K562 (cell line): ENCODE measurements at regions not wholly inside any gene's neighbourhood (a gene's known extent, or its start where the extent isn't known, plus 50 kb on each side); places are given as distances from the start of the nearest gene placed in this dataset.

Source experiments
- ATAC-seq: fragments of 200-7000 bp; cut with Tn5 transposase; 3 replicates; pipeline ENCODE4 v1.9.1; 2020; ENCODE audit warnings: moderate library complexity
- BruUV-seq: library from RNA; stranded (reverse); fragments of 400-500 nt; replicated peaks from 2 replicates; lab custom pipeline; 2021; lab: Mats Ljungman, UMichigan
- CTCF ChIA-PET: fragments of 300-600 bp; formaldehyde crosslinking; extraction: SDS; loops from one replicate; lab custom pipeline; 2021; ENCODE audit warnings: low intra/inter-chr PET ratio; lab: Yijun Ruan, JAX
- POLR2A ChIA-PET: fragments of 300-600, 350-650 bp; sonication (Branson Sonifier 250); formaldehyde crosslinking; extraction: SDS; loops from one replicate; lab custom pipeline; 2021; ENCODE audit warnings: antibody characterized with exemption, inconsistent platforms; lab: Yijun Ruan, JAX
- DNase-seq, 4 experiments: peaks; one replicate each; pipeline versions ENCODE4 v3.0.0 to v3.0.0-alpha.2; 2011 to 2018; ENCODE audit warnings: low spot score in 3 of 4, mixed read lengths in 3 of 4; ENCODE audit errors: extremely low read depth in 1 of 4
- FAIRE-seq: peaks from 2 replicates; lab custom pipeline; 2011; peaks lifted over from hg19 to GRCh38; lab: Jason Lieb, UNC
- H2AFZ ChIP-seq: 2 replicates; pipeline ENCODE4 v1.6.0; 2011; ENCODE audit warnings: low read depth, low read length, control low read depth, inconsistent platforms
- H3K27ac ChIP-seq: fragments of 200-600 bp; 3 replicates; pipeline ENCODE4 v1.8.0; 2011; ENCODE audit warnings: low read depth, mild to moderate bottlenecking, control low read depth, inconsistent platforms, low read length, moderate library complexity, mixed read lengths; ENCODE audit errors: extremely low read depth
- H3K27me3 ChIP-seq, 2 experiments: fragments of 300-600 bp in 1 of 2; 2 replicates in 1 of 2; 3 replicates in 1 of 2; pipeline versions ENCODE4 v1.6.0 to v1.8.0; 2011; ENCODE audit warnings: inconsistent platforms in 2 of 2, low read length in 2 of 2, mild to moderate bottlenecking in 1 of 2, mixed read lengths in 1 of 2, moderate library complexity in 1 of 2; ENCODE audit not compliant: control insufficient read depth in 2 of 2, insufficient read depth in 2 of 2
- H3K36me3 ChIP-seq: fragments of 300-600 bp; 3 replicates; pipeline ENCODE4 v1.8.0; 2011; ENCODE audit warnings: mild to moderate bottlenecking, low read length, inconsistent platforms; ENCODE audit not compliant: control insufficient read depth, insufficient read depth
- H3K4me1 ChIP-seq, 2 experiments: fragments of 200-600 bp in 1 of 2; replicated peaks in 1 of 2; 2 replicates in 1 of 2; 3 replicates in 1 of 2; pipeline versions ENCODE4 v1.5.1 to v1.8.0; 2011; ENCODE audit warnings: inconsistent platforms in 2 of 2, low read length in 2 of 2, mild to moderate bottlenecking in 1 of 2, mixed read lengths in 1 of 2, moderate library complexity in 1 of 2; ENCODE audit not compliant: control insufficient read depth in 2 of 2, insufficient read depth in 2 of 2
- H3K4me2 ChIP-seq: 2 replicates; pipeline ENCODE4 v1.6.1; 2011; ENCODE audit warnings: low read length, control low read depth, inconsistent platforms, mixed read lengths; ENCODE audit not compliant: insufficient read depth
- H3K4me3 ChIP-seq: fragments of 200-600 bp; sonication (generic), shearing (Covaris generic); 2 replicates; pipeline ENCODE4 v1.5.1; 2016; ENCODE audit warnings: control low read depth, inconsistent platforms
- H3K79me2 ChIP-seq: fragments of 200-600 bp; 3 replicates; pipeline ENCODE4 v1.8.0; 2011; ENCODE audit warnings: low read length, inconsistent platforms; ENCODE audit not compliant: control insufficient read depth, insufficient read depth
- H3K9ac ChIP-seq, 2 experiments: 2 replicates each; pipeline versions ENCODE4 v1.6.0 to v1.6.1; 2011; ENCODE audit warnings: low read depth in 2 of 2, low read length in 2 of 2, control low read depth in 1 of 2, inconsistent platforms in 1 of 2, mild to moderate bottlenecking in 1 of 2, mixed read lengths in 1 of 2; ENCODE audit not compliant: insufficient read depth in 1 of 2
- H3K9me1 ChIP-seq: one replicate; pipeline ENCODE4 v1.6.0; 2011; ENCODE audit warnings: inconsistent platforms, mild to moderate bottlenecking, low read length, moderate library complexity; ENCODE audit not compliant: control insufficient read depth, insufficient read depth
- H3K9me3 ChIP-seq: replicated peaks from 2 replicates; pipeline ENCODE4 v1.5.1; 2011; ENCODE audit warnings: low read depth, low read length, inconsistent platforms; ENCODE audit not compliant: control insufficient read depth, insufficient read depth
- H4K20me1 ChIP-seq: replicated peaks from 2 replicates; pipeline ENCODE4 v1.6.1; 2011; ENCODE audit warnings: low read length, inconsistent platforms, mixed read lengths; ENCODE audit not compliant: control insufficient read depth, insufficient read depth
- ATF1 ChIP-seq, 2 experiments: fragments of 450-650 bp in 1 of 2; IDR thresholded peaks; 2 replicates each; pipeline ENCODE4 v1.6.1; 2016; ENCODE audit warnings: missing compliant biosample characterization in 1 of 2, missing genetic modification characterization in 1 of 2
- MTF1 ChIP-seq: fragments of 250-450 bp; sonication (Bioruptor Pico); IDR thresholded peaks from 2 replicates; pipeline ENCODE4 v1.9.0; 2021; ENCODE audit warnings: moderate library complexity, mild to moderate bottlenecking, inconsistent platforms, borderline replicate concordance
- NCOA2 ChIP-seq, 2 experiments: fragments of 450-650 bp; IDR thresholded peaks; 2 replicates each; pipeline ENCODE4 v1.6.1; 2018; ENCODE audit warnings: mild to moderate bottlenecking in 2 of 2, moderate library complexity in 1 of 2; ENCODE audit not compliant: partially characterized antibody in 2 of 2
- RBM34 ChIP-seq: fragments of 200-400 bp; formaldehyde crosslinking; IDR thresholded peaks from 2 replicates; pipeline ENCODE4 v1.6.1; 2018; ENCODE audit warnings: low read length, borderline replicate concordance; ENCODE audit not compliant: insufficient read depth
- RBM39 ChIP-seq: fragments of 200-400 bp; formaldehyde crosslinking; optimal IDR thresholded peaks from 2 replicates; pipeline ENCODE3; 2018; ENCODE audit warnings: low read depth, low read length
- SRSF9 ChIP-seq: fragments of 200-400 bp; formaldehyde crosslinking; IDR thresholded peaks from 2 replicates; pipeline ENCODE4 v1.6.1; 2017; ENCODE audit warnings: low read depth, low read length, borderline replicate concordance
- ZNF197 ChIP-seq: fragments of 200-800 bp; sonication (Bioruptor generic); IDR thresholded peaks from 2 replicates; pipeline ENCODE4 v1.6.1; 2016; ENCODE audit warnings: low read depth, missing genetic modification characterization, missing compliant biosample characterization
- WGBS: fragments of 100-300 bp; shearing (Covaris generic); methylation state at CpG from one replicate; pipeline ENCODE4 v1.1.6; 2016; ENCODE audit warnings: low coverage, mixed read lengths; ENCODE audit not compliant: insufficient coverage; ENCODE audit errors: missing lambda C conversion rate; 5-methylcytosine and 5-hydroxymethylcytosine counted together
- in situ Hi-C: fragments of 300-500 bp; cut with MboI; formaldehyde crosslinking; loops from 4 replicates; pipeline ENCODE4 v1.15.0; 2018; ENCODE audit warnings: inconsistent platforms, mixed read lengths
- intact Hi-C: fragments of 100-400 bp; cut with micrococcal nuclease; formaldehyde crosslinking; loops from 2 replicates; pipeline ENCODE4 v1.14.2; 2022
- TF ChIP-seq, protein P1 (sequence below): IDR thresholded peaks from 2 replicates; pipeline ENCODE4 v1.6.1; 2012; ENCODE audit warnings: low read depth, low read length, improper control_type of control experiment, borderline replicate concordance
- TF ChIP-seq, protein P2 (sequence below): sonication (generic); IDR thresholded peaks from 2 replicates; pipeline ENCODE4 v1.6.1; 2016
- TF ChIP-seq, protein P3 (sequence below): IDR thresholded peaks from 2 replicates; pipeline ENCODE4 v1.6.1; 2011; ENCODE audit warnings: borderline replicate concordance, low read depth, mild to moderate bottlenecking, moderate library complexity, low read length; ENCODE audit not compliant: insufficient read depth, poor library complexity, severe bottlenecking

DNA sequence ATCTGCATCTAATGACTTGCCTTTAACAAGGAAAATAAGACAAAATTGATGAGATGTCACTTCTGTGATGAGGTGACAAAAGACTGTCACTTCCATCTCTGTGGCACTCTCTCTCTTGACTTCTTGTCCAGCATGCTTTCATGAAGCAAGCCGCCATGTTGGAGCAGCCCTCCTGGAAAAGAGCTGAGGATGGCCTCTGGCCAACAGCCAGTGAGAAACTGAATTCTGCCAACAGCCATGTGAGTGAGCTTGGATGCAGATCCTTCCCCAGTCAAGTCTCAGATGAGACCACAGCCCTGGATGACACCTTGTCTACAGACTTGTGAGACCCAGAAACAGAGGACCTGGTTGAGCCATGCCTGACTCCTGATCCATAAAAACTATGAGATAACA, 412.6 kb upstream of the SHH start:
- DNase-seq (no peak), ATAC-seq (no peak), FAIRE-seq (no peak)
- Histone ChIP-seq H3K36me3 (no peaks in the 10 kb centered on the region), H3K4me1 (no peaks in the 10 kb centered on the region), H3K9me3 (no peaks in the 10 kb centered on the region), H2AFZ (no peak overlapping the region), H3K4me3 (no peak overlapping the region), H3K27ac (no peak overlapping the region), H3K27me3 (peaks cover 15 to 25% of the 10 kb centered on the region in 2 experiments), H3K79me2 (no peaks in the 10 kb centered on the region), H3K9me1 (no peaks in the 10 kb centered on the region), H3K4me2 (no peak overlapping the region), H3K9ac (no peak overlapping the region), H4K20me1 (0 out of 2 replicates have a peak, but pooled peaks cover 4% of the 10 kb centered on the region)
- TF ChIP-seq, protein P1, sequence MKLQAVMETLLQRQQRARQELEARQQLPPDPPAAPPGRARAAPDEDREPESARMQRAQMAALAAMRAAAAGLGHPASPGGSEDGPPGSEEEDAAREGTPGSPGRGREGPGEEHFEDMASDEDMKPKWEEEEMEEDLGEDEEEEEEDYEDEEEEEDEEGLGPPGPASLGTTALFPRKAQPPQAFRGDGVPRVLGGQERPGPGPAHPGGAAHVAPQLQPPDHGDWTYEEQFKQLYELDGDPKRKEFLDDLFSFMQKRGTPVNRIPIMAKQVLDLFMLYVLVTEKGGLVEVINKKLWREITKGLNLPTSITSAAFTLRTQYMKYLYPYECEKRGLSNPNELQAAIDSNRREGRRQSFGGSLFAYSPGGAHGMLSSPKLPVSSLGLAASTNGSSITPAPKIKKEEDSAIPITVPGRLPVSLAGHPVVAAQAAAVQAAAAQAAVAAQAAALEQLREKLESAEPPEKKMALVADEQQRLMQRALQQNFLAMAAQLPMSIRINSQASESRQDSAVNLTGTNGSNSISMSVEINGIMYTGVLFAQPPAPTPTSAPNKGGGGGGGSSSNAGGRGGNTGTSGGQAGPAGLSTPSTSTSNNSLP, result no peak
- TF ChIP-seq RBM34 (no peak), ATF1 (CRISPR knock-in tag; IDR thresholded peaks at IDR 0.05) (no peak), ATF1 (tag; IDR thresholded peaks at IDR 0.05) (no peak), MTF1 (CRISPR knock-in tag) (no peak), NCOA2 (IDR thresholded peaks at IDR 0.05; ENCODE audit: partially characterized antibody in 2 of 2) (no peak), ZNF197 (CRISPR knock-in tag) (no peak), SRSF9 (no peak), RBM39 (no peak)
- TF ChIP-seq, protein P2, sequence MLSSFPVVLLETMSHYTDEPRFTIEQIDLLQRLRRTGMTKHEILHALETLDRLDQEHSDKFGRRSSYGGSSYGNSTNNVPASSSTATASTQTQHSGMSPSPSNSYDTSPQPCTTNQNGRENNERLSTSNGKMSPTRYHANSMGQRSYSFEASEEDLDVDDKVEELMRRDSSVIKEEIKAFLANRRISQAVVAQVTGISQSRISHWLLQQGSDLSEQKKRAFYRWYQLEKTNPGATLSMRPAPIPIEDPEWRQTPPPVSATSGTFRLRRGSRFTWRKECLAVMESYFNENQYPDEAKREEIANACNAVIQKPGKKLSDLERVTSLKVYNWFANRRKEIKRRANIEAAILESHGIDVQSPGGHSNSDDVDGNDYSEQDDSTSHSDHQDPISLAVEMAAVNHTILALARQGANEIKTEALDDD, result no peak
- TF ChIP-seq, protein P3, sequence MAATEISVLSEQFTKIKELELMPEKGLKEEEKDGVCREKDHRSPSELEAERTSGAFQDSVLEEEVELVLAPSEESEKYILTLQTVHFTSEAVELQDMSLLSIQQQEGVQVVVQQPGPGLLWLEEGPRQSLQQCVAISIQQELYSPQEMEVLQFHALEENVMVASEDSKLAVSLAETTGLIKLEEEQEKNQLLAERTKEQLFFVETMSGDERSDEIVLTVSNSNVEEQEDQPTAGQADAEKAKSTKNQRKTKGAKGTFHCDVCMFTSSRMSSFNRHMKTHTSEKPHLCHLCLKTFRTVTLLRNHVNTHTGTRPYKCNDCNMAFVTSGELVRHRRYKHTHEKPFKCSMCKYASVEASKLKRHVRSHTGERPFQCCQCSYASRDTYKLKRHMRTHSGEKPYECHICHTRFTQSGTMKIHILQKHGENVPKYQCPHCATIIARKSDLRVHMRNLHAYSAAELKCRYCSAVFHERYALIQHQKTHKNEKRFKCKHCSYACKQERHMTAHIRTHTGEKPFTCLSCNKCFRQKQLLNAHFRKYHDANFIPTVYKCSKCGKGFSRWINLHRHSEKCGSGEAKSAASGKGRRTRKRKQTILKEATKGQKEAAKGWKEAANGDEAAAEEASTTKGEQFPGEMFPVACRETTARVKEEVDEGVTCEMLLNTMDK, result no peak
- intact Hi-C loops, result no loop called here
- ChIA-PET POLR2A (interaction anchor here (0.7 to 2.0 kb wide), 2 partner anchors 18 to 46 kb away, joined by 3 to 5 read pairs; no protein-coding TSS in a partner anchor), CTCF (interaction anchor here (0.5 kb wide), 1 partner anchor 641 kb away, joined by 5 read pairs; no protein-coding TSS in a partner anchor)
- BruUV-seq, result no TSS peak
- in situ Hi-C loops, result no loop called here
- 0% methylated on average over 1 of the region's 1 CpG for WGBS
